GM19043 (cell line): ENCODE measurements at regions not wholly inside any gene's neighbourhood (a gene's known extent, or its start where the extent isn't known, plus 50 kb on each side); places are given as distances from the start of the nearest gene placed in this dataset.
"Not testable (repeated sequence)": the region's sequence is repeated elsewhere in the genome, so short reads cannot be mapped to it uniquely, and the experiment has no call there.

Experiments
- ATAC-seq: cut with Tn5 transposase; IDR thresholded peaks from one replicate; pipeline ENCODE4 v1.9.1; 2021; ENCODE audit warnings: low read depth; ENCODE audit not compliant: unreplicated experiment

- no peak for ATAC-seq
Measured at GRCh38 chr2:180559771-180560170, 420.6 kb upstream of the UBE2E3 start.

- no peak for ATAC-seq
Measured at GRCh38 chr2:180559038-180559437, 421.4 kb upstream of the UBE2E3 start.

GRCh38 chr2:180555391-180555965 is 424.9 kb upstream of the UBE2E3 start:
- ATAC-seq = no peak

- no peak for ATAC-seq
Measured at GRCh38 chr2:180554330-180554729, 426.1 kb upstream of the UBE2E3 start.

GRCh38 chr2:180553094-180553715 is 427.2 kb upstream of the UBE2E3 start:
- ATAC-seq = no peak

- ATAC-seq = no peak
Measured at GRCh38 chr2:180542511-180542910, 437.9 kb upstream of the UBE2E3 start.

- no peak for ATAC-seq
Measured at GRCh38 chr2:180540761-180541160, 439.6 kb upstream of the UBE2E3 start.

GRCh38 chr2:180539541-180539940 is 440.9 kb upstream of the UBE2E3 start:
- ATAC-seq = no peak

GRCh38 chr2:180535289-180535688 is 445.1 kb upstream of the UBE2E3 start:
- no peak for ATAC-seq

GRCh38 chr2:180531787-180532186 is 448.6 kb upstream of the UBE2E3 start:
- ATAC-seq = not testable (repeated sequence)

- no peak for ATAC-seq
Measured at GRCh38 chr2:180524499-180524898, 455.9 kb upstream of the UBE2E3 start.

- no peak for ATAC-seq
Measured at GRCh38 chr2:180523621-180524340, 456.6 kb upstream of the UBE2E3 start.

- no peak for ATAC-seq
Measured at GRCh38 chr2:180520921-180521581, 459.4 kb upstream of the UBE2E3 start.

GRCh38 chr2:180520206-180520605 is 460.2 kb upstream of the UBE2E3 start:
- no peak for ATAC-seq

GRCh38 chr2:180519276-180519675 is 461.1 kb upstream of the UBE2E3 start:
- ATAC-seq = no peak

GRCh38 chr2:180516232-180516631 is 464.2 kb upstream of the UBE2E3 start:
- ATAC-seq = no peak

- ATAC-seq = no peak
Measured at GRCh38 chr2:180513389-180513788, 467.0 kb upstream of the UBE2E3 start.

GRCh38 chr2:180508458-180508857 is 471.9 kb upstream of the UBE2E3 start:
- ATAC-seq = no peak

GRCh38 chr2:180507028-180507427 is 473.4 kb upstream of the UBE2E3 start:
- no peak for ATAC-seq

- ATAC-seq = no peak
Measured at GRCh38 chr2:180505203-180505602, 475.2 kb upstream of the UBE2E3 start.

GRCh38 chr2:180497621-180498152 is 482.7 kb upstream of the UBE2E3 start:
- no peak for ATAC-seq
